Testis (tissue), 2 donors: ENCODE measurements at regions not wholly inside any gene's neighbourhood (a gene's known extent, or its start where the extent isn't known, plus 50 kb on each side); places are given as distances from the start of the nearest gene placed in this dataset.

ENCODE experiments used
- CTCF ChIP-seq, 3 experiments: fragments of 450-650 bp in 2 of 3; fragments of 200-600 bp in 1 of 3; sonication (generic) in 1 of 3; IDR thresholded peaks; one replicate each; pipeline ENCODE4 v1.5.1; 2016 to 2019; ENCODE audit warnings: antibody characterized with exemption in 3 of 3, mild to moderate bottlenecking in 2 of 3, moderate library complexity in 1 of 3
- POLR2A ChIP-seq: fragments of 450-650 bp; IDR thresholded peaks from one replicate; pipeline ENCODE4 v1.6.1; 2017; ENCODE audit warnings: antibody characterized with exemption, mild to moderate bottlenecking, moderate library complexity

- no peak for TF ChIP-seq POLR2A
- no peak for TF ChIP-seq CTCF (IDR thresholded peaks at IDR 0.05)
Observed at GRCh38 chr12:48422060-48422459, 50.3 kb upstream of the ANP32D start.
